Breast epithelium (tissue), 4 donors: ENCODE measurements at regions not wholly inside any gene's neighbourhood (a gene's known extent, or its start where the extent isn't known, plus 50 kb on each side); places are given as distances from the start of the nearest gene placed in this dataset.

Experiments used
- DNase-seq, 2 donors: peaks; one replicate each; pipeline ENCODE4 v3.0.0-alpha.2; 2019; ENCODE audit warnings: low spot score in 2 of 2
- H3K27ac ChIP-seq, 2 donors: fragments of 200-600 bp; sonication (generic) in 1 of 2; one replicate each; pipeline ENCODE4 v1.5.1; 2016 to 2019; ENCODE audit warnings: mild to moderate bottlenecking in 1 of 2
- H3K27me3 ChIP-seq, 2 donors: fragments of 200-600 bp; sonication (generic) in 1 of 2; one replicate each; pipeline versions ENCODE4 v1.5.1 to v1.6.0; 2017 to 2019; ENCODE audit warnings: control low read depth in 1 of 2, mild to moderate bottlenecking in 1 of 2
- H3K36me3 ChIP-seq: fragments of 200-600 bp; one replicate; pipeline ENCODE4 v1.5.1; 2019
- H3K4me1 ChIP-seq, 2 donors: fragments of 200-600 bp; sonication (generic); one replicate each; pipeline ENCODE4 v1.5.1; 2016 to 2019; ENCODE audit warnings: control low read depth in 1 of 2
- H3K4me3 ChIP-seq, 3 donors: fragments of 200-600 bp; sonication (generic); 1 replicate in 2 of 3; 2 replicates in 1 of 3; pipeline ENCODE4 v1.5.1; 2016 to 2019; ENCODE audit warnings: mild to moderate bottlenecking in 3 of 3, moderate library complexity in 2 of 3
- H3K9me3 ChIP-seq, 2 donors: fragments of 200-600 bp; sonication (generic) in 1 of 2; one replicate each; pipeline ENCODE4 v1.5.1; 2016 to 2019; ENCODE audit warnings: control low read depth in 1 of 2
- CTCF ChIP-seq, 3 donors: fragments of 450-650 bp; IDR thresholded peaks; one replicate each; pipeline ENCODE4 v1.5.1; 2016 to 2017; ENCODE audit warnings: antibody characterized with exemption in 3 of 3, mild to moderate bottlenecking in 3 of 3, moderate library complexity in 3 of 3
- POLR2A ChIP-seq: fragments of 450-650 bp; IDR thresholded peaks from one replicate; pipeline ENCODE4 v1.6.1; 2016; ENCODE audit warnings: antibody characterized with exemption, mild to moderate bottlenecking, moderate library complexity
- POLR2AphosphoS5 ChIP-seq, 3 donors: sonication (generic); formaldehyde crosslinking; IDR thresholded peaks; one replicate each; pipeline ENCODE4 v1.6.1; 2017; ENCODE audit warnings: antibody characterized with exemption in 3 of 3
- intact Hi-C: fragments of 100-400 bp; cut with DNase I; formaldehyde crosslinking; loops from one replicate; pipeline ENCODE4 v1.15.1; 2023; ENCODE audit warnings: low total_unique reads

- no peak for TF ChIP-seq POLR2AphosphoS5 (IDR thresholded peaks at IDR 0.05)
- TF ChIP-seq CTCF (IDR thresholded peaks at IDR 0.05), result no peak
- TF ChIP-seq POLR2A, result no peak
- H3K27me3 ChIP-seq, result no peaks in the 10 kb centered on the region
- peaks cover 0 to 20% of the 10 kb centered on the region in 2 donors for H3K9me3 ChIP-seq
- intact Hi-C loops, result no loop called here
- DNase-seq, result no peak
- no peaks in the 10 kb centered on the region for H3K4me1 ChIP-seq
- no peak overlapping the region for H3K4me3 ChIP-seq
- no peaks in the 10 kb centered on the region for H3K36me3 ChIP-seq
- H3K27ac ChIP-seq, result no peak overlapping the region
Observed at GRCh38 chr9:120137186-120137840, 442.7 kb downstream of the CDK5RAP2 start.

- Histone ChIP-seq H3K27me3 (no peaks in the 10 kb centered on the region), H3K4me3 (no peak overlapping the region), H3K27ac (no peak overlapping the region), H3K9me3 (peaks cover 0 to 26% of the 10 kb centered on the region in 2 donors), H3K36me3 (no peaks in the 10 kb centered on the region), H3K4me1 (no peaks in the 10 kb centered on the region)
- intact Hi-C loops, result no loop called here
- no peak for DNase-seq
- TF ChIP-seq CTCF (IDR thresholded peaks at IDR 0.05) (no peak), POLR2AphosphoS5 (IDR thresholded peaks at IDR 0.05) (no peak), POLR2A (no peak)
Observed at GRCh38 chr9:120136696-120137095, 443.3 kb downstream of the CDK5RAP2 start.

- H3K27ac ChIP-seq, result no peak overlapping the region
- TF ChIP-seq CTCF (IDR thresholded peaks at IDR 0.05) (no peak), POLR2A (no peak), POLR2AphosphoS5 (IDR thresholded peaks at IDR 0.05) (no peak)
- H3K27me3 ChIP-seq, result no peaks in the 10 kb centered on the region
- no peak for DNase-seq
- H3K9me3 ChIP-seq, result peaks cover 0 to 10% of the 10 kb centered on the region in 2 donors
- H3K4me3 ChIP-seq, result no peak overlapping the region
- H3K36me3 ChIP-seq, result no peaks in the 10 kb centered on the region
- H3K4me1 ChIP-seq, result no peaks in the 10 kb centered on the region
- intact Hi-C loops, result no loop called here
Observed at GRCh38 chr9:120117081-120117480, 462.9 kb downstream of the CDK5RAP2 start.

- Histone ChIP-seq H3K9me3 (no peaks in the 10 kb centered on the region), H3K4me3 (no peak overlapping the region), H3K36me3 (no peaks in the 10 kb centered on the region), H3K4me1 (no peaks in the 10 kb centered on the region), H3K27me3 (no peaks in the 10 kb centered on the region), H3K27ac (no peak overlapping the region)
- no peak for TF ChIP-seq CTCF (IDR thresholded peaks at IDR 0.05)
- DNase-seq, result no peak
- intact Hi-C loops, result no loop called here
Observed at GRCh38 chr9:120110520-120110919, 469.4 kb downstream of the CDK5RAP2 start.

GRCh38 chr9:120109242-120109641 lies 470.7 kb downstream of the CDK5RAP2 start:
- Histone ChIP-seq H3K36me3 (no peaks in the 10 kb centered on the region), H3K27ac (no peak overlapping the region), H3K4me1 (no peaks in the 10 kb centered on the region), H3K27me3 (no peaks in the 10 kb centered on the region), H3K9me3 (no peaks in the 10 kb centered on the region), H3K4me3 (no peak overlapping the region)
- intact Hi-C loops, result no loop called here
- no peak for DNase-seq
- TF ChIP-seq POLR2AphosphoS5 (IDR thresholded peaks at IDR 0.05), result no peak
- TF ChIP-seq CTCF (IDR thresholded peaks at IDR 0.05), result no peak
- TF ChIP-seq POLR2A, result no peak
